Dermis microvascular lymphatic vessel endothelial cell (primary cell): ENCODE measurements at regions not wholly inside any gene's neighbourhood (a gene's known extent, or its start where the extent isn't known, plus 50 kb on each side); places are given as distances from the start of the nearest gene placed in this dataset.
"Not testable (repeated sequence)": the region's sequence is repeated elsewhere in the genome, so short reads cannot be mapped to it uniquely, and the experiment has no call there.

Experiments
- DNase-seq, 2 donors: peaks; one replicate each; pipeline versions ENCODE4 v3.0.0 to v3.0.0-alpha.2; 2010; ENCODE audit warnings: low read depth in 2 of 2

- no peak for DNase-seq
Measured at GRCh38 chr6:165794179-165794601, 131.1 kb upstream of the PDE10A start.

- no peak for DNase-seq
Measured at GRCh38 chr6:165793287-165793825, 130.3 kb upstream of the PDE10A start.

GRCh38 chr6:165791876-165792437 is 128.9 kb upstream of the PDE10A start:
- no peak for DNase-seq

- no peak for DNase-seq
Measured at GRCh38 chr6:165791306-165791705, 128.3 kb upstream of the PDE10A start.

GRCh38 chr6:165782812-165783211 is 119.8 kb upstream of the PDE10A start:
- no peak for DNase-seq

- DNase-seq, result no peak
Measured at GRCh38 chr6:165782134-165782533, 119.1 kb upstream of the PDE10A start.

GRCh38 chr6:165777680-165778079 is 114.6 kb upstream of the PDE10A start:
- no peak for DNase-seq

GRCh38 chr6:165776691-165777090 is 113.7 kb upstream of the PDE10A start:
- DNase-seq, result no peak

- DNase-seq, result no peak
Measured at GRCh38 chr6:165775721-165776120, 112.7 kb upstream of the PDE10A start.

- peak; percentile 100 for DNase-seq
Measured at GRCh38 chr6:165774903-165775601, 112.0 kb upstream of the PDE10A start.

- DNase-seq, result no peak
Measured at GRCh38 chr6:165770397-165771082, 107.5 kb upstream of the PDE10A start.

- peak in 1 of 2 donors; percentile 24 for DNase-seq
Measured at GRCh38 chr6:165769884-165770283, 106.8 kb upstream of the PDE10A start.

GRCh38 chr6:165769401-165769800 is 106.4 kb upstream of the PDE10A start:
- peak; percentile 74 to 83 for DNase-seq

- DNase-seq, result peak in 1 of 2 donors; percentile 60
Measured at GRCh38 chr6:165768961-165769360, 105.9 kb upstream of the PDE10A start.

- DNase-seq, result peak in 1 of 2 donors; percentile 42
Measured at GRCh38 chr6:165767228-165767627, 104.2 kb upstream of the PDE10A start.

GRCh38 chr6:165766457-165766856 is 103.4 kb upstream of the PDE10A start:
- peak; percentile 93 to 97 for DNase-seq

GRCh38 chr6:165766026-165766425 is 103.0 kb upstream of the PDE10A start:
- DNase-seq, result peak in 1 of 2 donors; percentile 55

GRCh38 chr6:165765256-165765655 is 102.2 kb upstream of the PDE10A start:
- DNase-seq, result not testable (repeated sequence)

- DNase-seq, result no peak
Measured at GRCh38 chr6:165762876-165763275, 99.8 kb upstream of the PDE10A start.

GRCh38 chr6:165762125-165762524 is 99.1 kb upstream of the PDE10A start:
- no peak for DNase-seq

- no peak for DNase-seq
Measured at GRCh38 chr6:165760803-165761185, 97.8 kb upstream of the PDE10A start.

GRCh38 chr6:165760126-165760802 is 97.2 kb upstream of the PDE10A start:
- no peak for DNase-seq
